GM12891 (cell line): ENCODE measurements at regions not wholly inside any gene's neighbourhood (a gene's known extent, or its start where the extent isn't known, plus 50 kb on each side); places are given as distances from the start of the nearest gene placed in this dataset.

Experiments
- POLR2A ChIP-seq: IDR thresholded peaks from 2 replicates; pipeline ENCODE4 v1.6.1; 2011; ENCODE audit warnings: low read depth, low read length, control low read depth
- POLR2AphosphoS5 ChIP-seq: IDR thresholded peaks from 2 replicates; pipeline ENCODE4 v1.6.1; 2011; ENCODE audit warnings: low read depth, low read length, control low read depth
- TAF1 ChIP-seq: IDR thresholded peaks from 2 replicates; pipeline ENCODE4 v1.6.1; 2011; ENCODE audit warnings: low read depth, low read length, control low read depth

- TF ChIP-seq TAF1 (no peak), POLR2AphosphoS5 (no peak), POLR2A (no peak)
These were observed 221.5 kb upstream of the SFRP2 start for GRCh38 chr4:154010371-154010770.
